ENCODE measurements at regions not wholly inside any gene's neighbourhood (a gene's known extent, or its start where the extent isn't known, plus 50 kb on each side); places are given as distances from the start of the nearest gene placed in this dataset.
"Not testable (repeated sequence)": the region's sequence is repeated elsewhere in the genome, so short reads cannot be mapped to it uniquely, and the experiment has no call there.

- DNase-seq (ENCODE audit: low read depth), result no peak
Measured at GRCh38 chr22:25395915-25396314, 168.6 kb upstream of the GRK3 start.

GRCh38 chr22:25396615-25397200 lies 167.8 kb upstream of the GRK3 start:
- no peak for DNase-seq (ENCODE audit: low read depth)

GRCh38 chr22:25397616-25398015 lies 166.9 kb upstream of the GRK3 start:
- DNase-seq (ENCODE audit: low read depth), result no peak

GRCh38 chr22:25398591-25399062 lies 165.8 kb upstream of the GRK3 start:
- DNase-seq (ENCODE audit: low read depth), result peak; percentile 75

- DNase-seq (ENCODE audit: low read depth), result no peak
Measured at GRCh38 chr22:25399649-25400151, 164.8 kb upstream of the GRK3 start.

- no peak for DNase-seq (ENCODE audit: low read depth)
Measured at GRCh38 chr22:25402160-25402500, 162.3 kb upstream of the GRK3 start.

- peak; percentile 53 for DNase-seq (ENCODE audit: low read depth)
Measured at GRCh38 chr22:25402501-25403283, 161.8 kb upstream of the GRK3 start.

- no peak for DNase-seq (ENCODE audit: low read depth)
Measured at GRCh38 chr22:25403284-25403810, 161.1 kb upstream of the GRK3 start.

GRCh38 chr22:25403811-25404471 lies 160.5 kb upstream of the GRK3 start:
- peak; percentile 44 for DNase-seq (ENCODE audit: low read depth)

GRCh38 chr22:25404556-25404927 lies 159.9 kb upstream of the GRK3 start:
- DNase-seq (ENCODE audit: low read depth), result no peak

GRCh38 chr22:25404928-25405816 lies 159.3 kb upstream of the GRK3 start:
- DNase-seq (ENCODE audit: low read depth), result peak; percentile 76

- DNase-seq (ENCODE audit: low read depth), result no peak
Measured at GRCh38 chr22:25405841-25406509, 158.5 kb upstream of the GRK3 start.

GRCh38 chr22:25406510-25407210 lies 157.8 kb upstream of the GRK3 start:
- no peak for DNase-seq (ENCODE audit: low read depth)

- no peak for DNase-seq (ENCODE audit: low read depth)
Measured at GRCh38 chr22:25407226-25407858, 157.1 kb upstream of the GRK3 start.

- DNase-seq (ENCODE audit: low read depth), result no peak
Measured at GRCh38 chr22:25407859-25408229, 156.6 kb upstream of the GRK3 start.

- no peak for DNase-seq (ENCODE audit: low read depth)
Measured at GRCh38 chr22:25409240-25409639, 155.2 kb upstream of the GRK3 start.

GRCh38 chr22:25410849-25411248 lies 153.6 kb upstream of the GRK3 start:
- DNase-seq (ENCODE audit: low read depth), result no peak

- DNase-seq (ENCODE audit: low read depth), result no peak
Measured at GRCh38 chr22:25413620-25414019, 150.9 kb upstream of the GRK3 start.

- not testable (repeated sequence) for DNase-seq (ENCODE audit: low read depth)
Measured at GRCh38 chr22:25415731-25416130, 148.7 kb upstream of the GRK3 start.

- DNase-seq (ENCODE audit: low read depth), result not testable (repeated sequence)
Measured at GRCh38 chr22:25417826-25418225, 146.6 kb upstream of the GRK3 start.

All from iris pigment epithelial cell (primary cell).